Jurkat, Clone E6-1 (cell line): ENCODE measurements at regions not wholly inside any gene's neighbourhood (a gene's known extent, or its start where the extent isn't known, plus 50 kb on each side); places are given as distances from the start of the nearest gene placed in this dataset.

Experiments used
- DNase-seq: peaks from one replicate; pipeline ENCODE4 v3.0.0-alpha.2; 2011; ENCODE audit warnings: low read depth, low spot score
- H3K4me3 ChIP-seq: 2 replicates; pipeline ENCODE4 v1.5.1; 2011; ENCODE audit warnings: mild to moderate bottlenecking, low read length, control low read depth, moderate library complexity

DNA sequence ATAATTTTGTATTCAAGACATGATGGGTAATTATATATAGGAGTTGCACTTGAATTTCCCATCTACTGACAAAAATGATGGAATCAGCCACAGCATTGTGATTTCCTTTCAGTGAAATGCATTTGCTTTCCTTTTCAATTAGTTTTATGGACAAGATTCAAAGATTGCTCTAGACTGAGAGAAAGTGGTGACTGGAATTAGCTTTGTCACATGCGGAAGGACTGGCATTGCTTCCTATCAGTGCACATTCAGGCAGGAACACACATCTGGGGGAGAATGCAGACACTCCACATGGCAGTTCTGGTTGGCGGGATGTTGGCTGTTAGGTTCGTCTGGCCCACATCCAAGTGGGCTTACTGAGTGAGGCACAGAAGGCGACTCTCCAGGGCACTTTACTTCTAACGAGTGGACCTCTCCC is 399.3 kb upstream of the RGMA start:
- no peak for DNase-seq
- H3K4me3 ChIP-seq: no peak overlapping the region

DNA sequence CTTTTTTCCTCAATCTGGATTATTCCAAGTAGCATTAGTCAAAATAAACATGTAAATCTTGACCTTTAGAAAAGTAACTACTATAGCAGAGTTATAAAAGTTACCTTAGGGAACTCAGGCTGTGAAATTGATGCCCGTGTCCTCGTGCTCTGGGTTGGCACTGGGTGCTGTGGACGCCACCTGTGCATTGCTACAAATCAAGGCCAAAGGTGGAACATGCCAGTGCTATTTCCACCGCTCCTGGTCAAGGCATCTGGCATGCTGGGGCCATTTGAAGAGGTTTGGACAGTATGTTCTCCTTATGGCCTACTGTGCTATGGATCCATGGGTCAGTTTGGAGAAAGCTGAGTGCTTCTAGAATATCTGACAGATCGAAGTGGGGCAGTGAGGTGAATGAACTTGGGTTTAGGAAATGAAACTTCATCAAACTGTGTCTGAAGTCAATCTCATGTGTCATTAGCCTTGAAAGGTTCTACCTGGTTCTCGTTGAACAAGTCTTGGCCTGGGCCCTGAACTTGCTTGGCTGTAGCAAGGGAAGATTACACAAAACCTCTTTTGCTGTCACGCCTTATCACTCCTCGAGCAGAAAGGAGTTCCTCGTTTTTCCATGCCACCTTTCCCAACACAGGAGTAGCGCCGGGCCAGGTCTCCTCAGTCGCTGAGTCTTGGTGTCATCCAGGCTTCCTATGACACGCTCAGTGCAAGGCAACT is 397.6 kb upstream of the RGMA start:
- no peak for DNase-seq
- H3K4me3 ChIP-seq: no peak overlapping the region

DNA sequence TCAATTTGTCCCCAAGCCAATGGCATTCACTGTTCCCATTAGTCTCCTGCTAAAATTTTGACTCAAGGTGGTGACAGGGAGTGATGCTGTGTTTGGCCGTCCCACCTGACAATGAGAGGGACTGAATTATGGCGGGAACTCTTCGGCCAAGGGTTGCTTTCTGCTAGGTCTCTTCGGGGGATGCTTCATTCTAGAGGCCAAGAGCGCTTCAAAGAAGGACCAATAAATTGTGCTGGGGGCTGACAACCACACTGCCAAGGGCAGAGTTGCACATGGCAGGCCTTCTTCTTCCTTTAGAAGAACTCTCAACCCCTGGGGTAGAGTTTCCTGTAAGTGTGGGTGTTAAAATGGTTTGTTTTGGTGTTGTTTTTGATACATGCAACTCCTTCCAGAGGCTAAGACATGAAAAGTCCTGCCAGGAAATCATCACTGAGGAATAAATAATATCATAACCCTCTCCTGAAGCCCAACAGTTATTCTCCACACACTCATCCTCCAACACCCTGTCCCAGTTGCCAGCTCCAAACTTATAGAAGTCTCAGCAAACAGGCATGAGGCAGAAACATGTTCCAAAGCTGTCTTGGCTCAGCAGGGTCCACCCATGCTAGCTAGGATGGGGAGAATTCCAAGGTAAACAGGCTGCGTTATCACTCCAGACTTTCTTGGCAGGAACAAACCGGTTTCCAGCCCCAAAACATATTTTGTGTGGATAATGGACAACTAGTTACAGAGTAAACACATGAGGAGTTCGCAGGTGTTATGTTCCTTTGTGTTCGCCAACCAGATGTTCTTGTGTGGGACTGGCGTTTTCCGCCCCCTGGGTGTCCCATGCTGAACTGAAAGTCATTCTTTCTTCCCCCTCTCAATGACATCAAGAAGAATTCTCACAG is 396.7 kb upstream of the RGMA start:
- DNase-seq: no peak
- no peak overlapping the region for H3K4me3 ChIP-seq

DNA sequence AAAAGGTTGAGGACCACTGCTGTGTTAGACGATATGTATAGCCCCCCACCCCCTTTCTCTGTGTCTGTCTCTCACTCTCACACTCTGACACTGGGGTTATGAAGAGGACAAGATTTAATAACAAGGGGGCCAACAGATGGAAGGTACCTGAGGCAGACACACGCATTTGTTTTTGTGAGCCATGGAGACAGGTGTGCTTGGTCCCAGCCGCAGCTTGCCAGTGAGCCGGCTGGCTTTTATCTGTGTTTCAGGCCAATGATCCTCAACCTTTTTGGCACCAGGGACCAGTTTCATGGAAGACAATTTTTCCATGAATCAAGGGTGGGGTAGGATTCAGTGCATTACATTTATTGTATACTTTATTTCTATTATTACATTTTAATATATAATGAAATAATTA is 394.9 kb upstream of the RGMA start:
- no peak for DNase-seq
- H3K4me3 ChIP-seq: no peak overlapping the region

DNA sequence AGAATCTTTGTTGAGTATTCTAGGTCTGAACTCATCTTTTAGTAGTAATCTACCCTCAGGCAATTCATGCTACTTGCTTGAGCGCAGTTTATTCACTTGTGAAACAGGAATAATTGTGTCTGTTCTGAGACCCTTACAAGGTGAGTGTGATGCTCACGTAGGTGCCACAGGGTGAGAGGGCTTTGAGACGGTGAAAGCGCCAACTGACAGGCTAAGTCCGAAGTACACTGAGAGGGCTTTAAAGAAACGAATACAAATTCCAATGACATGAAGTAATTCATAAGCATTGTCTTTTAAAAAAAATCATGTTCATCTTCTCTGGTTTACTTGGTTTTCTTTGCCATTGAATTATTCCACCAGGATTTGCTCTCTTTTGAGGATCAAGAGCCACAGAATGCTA is 393.7 kb upstream of the RGMA start:
- H3K4me3 ChIP-seq: no peak overlapping the region

DNA sequence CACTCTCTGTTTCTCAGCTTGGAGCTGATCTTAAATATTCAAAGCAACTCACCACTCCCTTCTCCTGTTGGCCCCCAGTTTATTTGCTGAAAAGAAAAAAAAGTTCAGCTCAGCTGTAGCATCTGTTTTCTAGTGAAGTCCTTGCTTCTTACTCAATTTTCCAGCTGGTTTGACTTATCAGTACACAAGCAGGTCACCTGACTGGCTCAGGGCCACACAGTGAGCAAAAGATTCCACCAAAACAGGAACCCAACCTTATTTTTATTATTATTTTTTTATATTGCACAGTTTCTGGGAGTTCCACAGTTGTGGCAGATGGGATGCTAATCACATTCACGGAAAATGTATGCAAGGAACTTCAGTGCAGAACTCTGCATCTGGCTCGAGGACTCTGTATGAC is 390.7 kb upstream of the RGMA start:
- no peak for DNase-seq
- no peak overlapping the region for H3K4me3 ChIP-seq

More for the DNA sequence above, 393.7 kb upstream of the RGMA start:
- DNase-seq: no peak

DNA sequence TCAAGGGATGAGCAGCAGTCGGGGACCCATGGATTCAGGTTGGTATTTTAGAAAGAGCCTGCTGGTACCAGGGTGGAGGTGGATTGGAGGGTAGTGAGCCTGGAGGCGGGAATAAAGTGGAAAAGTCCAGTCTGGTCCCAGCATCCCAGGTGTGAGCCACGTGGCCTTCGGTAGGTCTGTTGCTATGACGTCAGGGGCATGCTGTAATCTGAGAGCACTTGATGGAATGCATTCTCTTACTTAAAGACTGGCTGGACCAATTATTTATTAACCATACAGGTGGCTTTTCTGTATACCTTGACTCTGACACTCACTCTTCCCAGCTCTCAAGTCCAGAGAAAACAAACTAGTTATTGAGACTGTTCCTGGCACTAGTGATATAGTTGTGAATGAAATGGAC is 389.9 kb upstream of the RGMA start:
- no peak for DNase-seq
- H3K4me3 ChIP-seq: no peak overlapping the region

DNA sequence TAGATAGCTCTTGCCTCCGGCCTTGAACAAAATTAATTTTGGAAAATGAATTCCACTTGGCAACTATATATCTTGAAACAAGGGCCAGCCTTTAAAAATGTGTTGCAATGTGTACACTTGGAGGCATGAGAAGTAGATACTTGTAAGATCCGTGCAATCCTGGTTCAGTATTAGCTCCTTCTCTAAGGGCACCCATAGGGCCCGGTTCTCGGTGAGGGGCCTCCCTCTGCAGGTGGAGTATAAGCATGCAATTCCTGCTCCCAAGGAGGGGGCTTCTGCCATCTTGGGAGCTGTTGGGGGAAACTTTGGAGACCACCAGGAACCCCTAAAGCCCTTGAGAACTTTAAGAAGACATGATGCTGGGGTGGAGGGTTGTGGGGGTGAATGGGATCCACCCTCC is 388.7 kb upstream of the RGMA start:
- H3K4me3 ChIP-seq: no peak overlapping the region
- no peak for DNase-seq

DNA sequence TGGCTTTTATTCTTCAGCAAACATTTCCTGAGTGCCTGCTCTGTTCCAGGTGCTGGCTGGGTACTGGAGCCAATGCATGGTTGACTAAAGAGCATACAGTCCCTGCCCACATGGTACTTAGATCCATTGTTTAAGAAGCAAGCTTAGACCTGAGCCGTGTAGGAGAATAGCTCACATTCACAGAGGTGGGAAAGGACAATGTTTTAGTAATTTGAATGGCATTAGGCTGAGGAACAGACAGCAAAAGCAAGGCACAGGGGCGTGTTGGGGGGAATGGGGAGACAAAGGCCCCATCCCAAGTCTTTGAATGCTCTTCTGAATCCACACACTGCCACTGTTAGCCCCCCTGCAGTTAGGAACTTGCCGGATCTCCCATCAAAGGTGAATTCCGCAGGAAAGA is 388.2 kb upstream of the RGMA start:
- DNase-seq: no peak
- no peak overlapping the region for H3K4me3 ChIP-seq

DNA sequence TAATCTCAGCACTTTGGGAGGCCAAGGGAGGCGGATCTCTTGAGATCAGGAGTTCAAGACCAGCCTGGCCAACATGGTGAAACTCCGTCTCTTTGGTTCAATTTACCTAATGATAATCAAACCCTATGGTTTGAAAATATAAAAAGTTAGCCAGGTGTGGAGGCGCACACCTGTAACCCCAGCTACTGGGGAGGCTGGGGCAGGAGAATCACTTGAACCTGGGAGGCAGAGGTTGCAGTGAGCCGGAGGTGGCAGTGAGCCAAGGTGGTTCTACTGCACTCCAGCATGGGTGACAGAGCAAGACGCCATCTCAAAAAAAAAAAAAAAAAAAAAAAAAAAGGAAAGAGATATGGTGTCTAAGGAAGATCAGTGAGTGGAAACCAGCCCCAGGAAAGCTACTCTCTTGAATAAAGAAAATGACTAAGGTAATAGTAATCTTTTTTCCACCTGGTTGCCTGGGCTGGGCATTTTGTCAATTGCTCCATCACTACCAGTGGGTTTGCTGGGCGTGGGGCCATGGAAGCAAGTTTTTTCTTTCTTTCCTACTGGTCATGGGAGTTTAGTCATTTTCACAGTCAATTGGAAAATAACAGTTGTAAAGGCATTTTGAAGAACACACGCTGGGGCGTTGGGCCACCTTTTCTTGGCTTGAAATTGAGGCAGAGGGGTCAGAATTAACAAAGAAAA is 387.6 kb upstream of the RGMA start:
- DNase-seq: no peak
- no peak overlapping the region for H3K4me3 ChIP-seq

DNA sequence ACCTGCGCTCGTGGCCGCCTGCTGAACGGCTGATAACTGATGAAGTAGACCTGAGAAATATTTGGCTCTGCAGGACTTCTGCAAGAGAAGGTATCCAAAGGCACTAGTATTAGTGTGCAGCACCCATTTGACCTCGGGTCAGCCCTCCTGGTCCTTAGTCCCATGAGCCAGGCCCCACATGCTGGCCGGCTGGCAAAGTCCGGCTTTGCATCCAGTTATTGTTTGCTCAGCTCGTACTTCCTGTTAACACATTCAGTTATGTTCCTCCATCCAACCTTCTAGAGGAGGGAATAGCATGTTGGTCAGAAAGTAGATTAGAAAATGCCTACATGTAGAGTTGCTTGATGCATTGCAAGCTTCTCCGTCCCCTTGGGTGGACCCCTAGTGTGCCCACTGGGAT is 385.7 kb upstream of the RGMA start:
- H3K4me3 ChIP-seq: no peak overlapping the region
- no peak for DNase-seq

DNA sequence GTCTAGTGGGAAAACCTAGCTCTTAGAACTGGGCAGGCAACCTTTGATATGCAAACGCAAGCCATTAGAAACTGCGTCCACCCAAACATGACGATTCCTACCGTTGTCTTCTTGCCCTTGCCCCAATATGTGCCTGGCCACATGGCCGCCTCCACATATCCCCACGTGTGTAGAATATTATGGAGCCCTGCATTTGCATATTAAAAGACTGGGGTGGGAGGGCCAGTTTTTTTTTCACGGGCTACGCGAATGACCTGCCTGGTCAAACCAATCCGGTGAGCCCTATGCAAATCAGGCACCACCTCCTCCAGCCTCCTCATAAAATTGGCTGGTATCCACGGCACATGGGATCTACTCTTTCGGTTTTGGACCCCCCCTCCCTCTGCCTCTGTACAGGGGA is 381.0 kb upstream of the RGMA start:
- H3K4me3 ChIP-seq: no peak overlapping the region
- DNase-seq: no peak

DNA sequence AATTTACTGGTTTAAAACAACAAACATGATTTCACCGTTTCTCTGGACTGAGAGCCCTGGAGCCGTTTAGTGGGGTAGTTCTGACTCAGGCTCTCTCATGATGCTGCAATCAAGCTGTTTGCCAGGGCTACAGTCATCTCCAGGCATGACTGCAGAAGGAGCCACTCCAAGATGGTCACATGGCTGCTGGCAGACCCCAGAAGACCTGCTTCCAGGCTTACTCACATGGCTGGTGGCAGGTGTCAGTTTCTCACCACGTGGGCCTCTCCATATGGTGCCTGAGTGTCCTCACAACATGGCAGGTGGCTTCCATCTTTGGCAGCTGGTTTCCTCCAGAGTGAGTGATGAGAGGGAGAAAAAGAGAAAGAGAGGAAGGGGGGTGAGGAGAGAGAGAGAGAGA is 378.3 kb upstream of the RGMA start:
- H3K4me3 ChIP-seq: no peak overlapping the region
- DNase-seq: peak; percentile 22

DNA sequence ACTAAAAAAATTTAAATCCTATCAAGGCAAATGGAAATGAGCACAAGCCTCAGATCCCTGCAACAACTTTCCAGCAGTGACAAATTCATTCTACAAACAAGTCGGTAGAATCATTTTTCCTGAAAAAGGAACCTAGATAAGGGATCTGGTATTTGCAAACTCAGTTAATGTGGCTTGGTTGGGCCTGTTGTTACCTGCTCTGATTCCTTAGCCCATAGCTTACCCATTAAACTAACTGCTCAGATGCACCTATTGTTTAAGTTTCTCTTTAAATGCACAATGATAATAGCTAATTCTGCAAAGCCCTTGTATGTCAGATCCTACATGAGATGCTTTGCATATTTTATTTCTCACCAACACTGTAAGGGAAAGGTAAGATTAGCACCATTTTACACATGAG is 377.4 kb upstream of the RGMA start:
- DNase-seq: no peak
- no peak overlapping the region for H3K4me3 ChIP-seq

DNA sequence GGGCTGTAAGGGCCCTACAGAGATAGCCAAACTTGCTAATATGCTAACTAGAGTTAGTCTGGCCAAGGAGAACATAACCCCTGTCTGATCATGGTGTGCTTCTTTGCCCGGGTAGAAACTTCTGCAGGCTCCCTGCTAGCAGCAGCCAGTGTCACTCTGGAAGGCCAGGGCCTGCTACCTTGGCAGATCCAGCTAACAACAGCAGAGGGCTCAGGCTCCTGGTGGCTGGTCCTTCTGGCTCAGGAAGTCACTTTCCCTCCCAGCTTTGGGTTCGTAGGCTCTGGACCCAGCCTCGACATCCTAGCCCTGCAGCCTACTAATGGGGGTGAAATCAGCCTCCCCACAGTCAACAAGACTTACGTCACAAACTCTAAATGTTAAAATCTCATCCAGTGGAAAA is 373.7 kb upstream of the RGMA start:
- no peak for DNase-seq
- no peak overlapping the region for H3K4me3 ChIP-seq

DNA sequence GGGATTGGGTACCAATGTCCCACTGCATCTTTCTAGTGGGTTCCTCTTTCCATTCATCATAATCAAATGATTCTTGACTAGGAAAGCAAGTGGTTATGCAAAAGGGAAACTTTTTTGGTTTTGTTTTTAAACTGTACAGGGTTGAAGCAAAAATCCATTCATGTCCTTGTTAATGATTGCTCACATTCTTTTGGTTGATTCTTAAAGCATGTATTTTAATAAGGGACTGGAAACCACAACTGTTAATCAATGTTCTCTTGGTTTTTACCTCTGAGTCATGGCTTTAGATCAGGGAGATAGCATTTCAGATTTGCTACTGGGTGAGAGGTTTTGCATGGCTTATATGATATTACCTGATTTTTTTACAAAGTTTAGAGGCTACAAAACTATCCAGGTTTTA is 371.7 kb upstream of the RGMA start:
- no peak for DNase-seq

DNA sequence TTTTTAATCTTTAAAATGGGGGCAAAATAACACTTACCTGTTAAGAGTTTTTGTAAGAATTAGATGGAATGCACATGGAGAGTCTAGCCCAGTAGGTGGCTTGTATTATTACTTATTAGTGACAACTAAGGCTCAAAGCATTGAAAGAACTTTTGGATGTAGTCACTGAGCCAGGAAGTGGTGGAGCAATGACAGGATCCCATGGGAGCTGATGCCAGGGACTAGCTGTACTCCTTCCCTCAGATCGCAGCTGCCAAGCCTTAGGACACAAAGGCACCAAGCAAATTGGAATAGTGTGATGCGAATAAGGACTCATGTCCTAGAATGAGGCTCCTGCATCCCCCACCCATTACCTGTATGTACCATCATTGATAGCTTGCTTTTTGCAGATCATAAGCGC is 370.4 kb upstream of the RGMA start:
- H3K4me3 ChIP-seq: no peak overlapping the region
- DNase-seq: no peak

More for the DNA sequence above, 371.7 kb upstream of the RGMA start:
- no peak overlapping the region for H3K4me3 ChIP-seq

DNA sequence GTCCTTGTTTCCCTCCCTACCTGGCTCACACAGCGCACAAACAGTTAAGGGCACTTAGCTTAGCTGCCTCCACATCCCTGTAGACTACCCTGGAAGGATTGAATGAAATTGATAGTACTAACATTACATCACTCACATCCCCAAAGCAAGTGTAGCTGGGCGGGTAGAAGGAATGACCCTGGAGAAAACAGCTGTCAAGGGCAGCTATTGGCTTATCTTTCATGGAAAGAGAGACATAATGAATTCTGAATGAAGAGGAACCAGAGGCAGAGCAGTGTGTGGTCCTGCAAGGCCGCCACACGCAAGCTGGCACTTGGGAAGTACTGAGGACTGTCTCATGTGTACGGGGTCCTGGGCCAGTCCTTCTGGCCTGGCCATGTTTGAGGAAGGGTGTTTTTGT is 369.6 kb upstream of the RGMA start:
- DNase-seq: no peak
- H3K4me3 ChIP-seq: no peak overlapping the region

DNA sequence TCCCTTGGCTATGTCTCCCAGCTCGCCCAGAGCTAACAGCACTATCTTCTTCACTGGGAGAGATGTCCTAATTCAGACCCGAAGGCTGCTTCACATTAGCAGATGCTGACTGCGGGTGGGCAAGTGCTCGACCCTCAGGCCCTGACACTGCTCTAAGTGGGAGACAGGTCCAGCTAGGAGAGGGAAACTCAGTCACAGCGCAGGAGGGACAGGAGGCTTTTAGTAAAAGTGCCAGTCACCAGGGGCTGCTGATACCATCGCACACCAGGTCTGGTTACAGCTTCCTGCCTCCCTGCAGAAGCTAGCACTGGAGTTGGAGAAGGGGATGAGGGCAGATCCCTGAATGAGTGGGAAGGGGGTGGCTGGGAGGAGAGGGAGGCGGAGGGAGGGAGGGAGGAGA is 365.8 kb upstream of the RGMA start:
- no peak for DNase-seq
- no peak overlapping the region for H3K4me3 ChIP-seq

DNA sequence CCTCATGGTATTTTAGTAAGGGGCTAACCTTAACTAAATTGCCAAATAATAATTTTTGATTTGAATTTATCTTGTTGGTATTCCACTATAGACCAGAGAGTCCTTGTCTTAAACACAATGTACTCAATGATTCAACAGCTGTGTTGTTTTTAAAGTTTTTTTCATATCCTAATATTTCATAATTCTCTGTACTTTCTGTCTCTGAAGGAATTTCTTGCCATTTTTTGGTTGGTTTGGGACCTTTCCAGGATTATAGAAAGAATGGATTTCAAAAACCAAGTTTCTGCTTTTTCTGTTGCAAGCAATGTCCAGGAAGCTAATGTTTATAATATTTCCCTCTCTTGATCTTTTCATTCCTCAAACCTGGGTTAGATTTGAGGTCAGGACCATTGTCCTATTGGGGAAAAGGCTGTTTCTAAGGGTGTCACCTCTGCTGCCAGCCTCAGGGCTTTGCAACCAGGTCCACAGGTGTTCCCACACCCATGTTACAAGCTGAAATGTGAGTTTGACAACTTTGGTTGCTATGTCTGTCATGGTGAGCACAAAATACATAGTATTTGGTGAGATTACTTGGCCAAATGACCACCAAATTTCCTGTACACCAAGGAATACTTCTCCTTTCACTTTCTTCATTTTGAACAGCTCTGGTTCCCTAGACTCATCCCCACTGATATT is 363.7 kb upstream of the RGMA start:
- no peak overlapping the region for H3K4me3 ChIP-seq
- DNase-seq: no peak
